ENCODE measurements at regions not wholly inside any gene's neighbourhood (a gene's known extent, or its start where the extent isn't known, plus 50 kb on each side); places are given as distances from the start of the nearest gene placed in this dataset.
A peak's percentile ranks its signal among the peaks of the same experiment; 100 is the strongest.
"Not testable (repeated sequence)": the region's sequence is repeated elsewhere in the genome, so short reads cannot be mapped to it uniquely, and the experiment has no call there.

GRCh38 chr21:9647409-9647808, 874.0 kb upstream of the TPTE start:
- not testable (repeated sequence) for H4K20me1 ChIP-seq (ENCODE audit: insufficient read depth, low read depth, low read length); H3K9ac ChIP-seq (ENCODE audit: low read length); H3K9me2 ChIP-seq (replicated peaks; ENCODE audit: insufficient read depth, low read length); H3K36me3 ChIP-seq (ENCODE audit: insufficient read depth, low read length); H2AFZ ChIP-seq (ENCODE audit: low read length); H3K4me3 ChIP-seq (ENCODE audit: low read length); H3K27ac ChIP-seq (ENCODE audit: low read length); H3K4me1 ChIP-seq (ENCODE audit: low read length); H3K4me2 ChIP-seq (ENCODE audit: low read depth, low read length, poor library complexity, severe bottlenecking); DNase-seq; H3K27me3 ChIP-seq (ENCODE audit: low read length); H3K79me2 ChIP-seq (ENCODE audit: low read length)
- peaks cover 26% of the 10 kb centered on the region for H3K9me3 ChIP-seq (ENCODE audit: low read length)

GRCh38 chr21:9648331-9648730, 873.1 kb upstream of the TPTE start:
- H3K9me3 ChIP-seq (ENCODE audit: low read length): peaks cover 31% of the 10 kb centered on the region
- not testable (repeated sequence) for H3K4me1 ChIP-seq (ENCODE audit: low read length); H4K20me1 ChIP-seq (ENCODE audit: insufficient read depth, low read depth, low read length); DNase-seq; H3K9ac ChIP-seq (ENCODE audit: low read length); H2AFZ ChIP-seq (ENCODE audit: low read length); H3K4me3 ChIP-seq (ENCODE audit: low read length); H3K4me2 ChIP-seq (ENCODE audit: low read depth, low read length, poor library complexity, severe bottlenecking); H3K79me2 ChIP-seq (ENCODE audit: low read length); H3K36me3 ChIP-seq (ENCODE audit: insufficient read depth, low read length); H3K27ac ChIP-seq (ENCODE audit: low read length); H3K9me2 ChIP-seq (replicated peaks; ENCODE audit: insufficient read depth, low read length); H3K27me3 ChIP-seq (ENCODE audit: low read length)

GRCh38 chr21:9648947-9649720, 872.2 kb upstream of the TPTE start:
- H3K9me2 ChIP-seq (replicated peaks; ENCODE audit: insufficient read depth, low read length): not testable (repeated sequence)

GRCh38 chr21:9652819-9653218, 868.6 kb upstream of the TPTE start:
- DNase-seq: peak; percentile 20
- not testable (repeated sequence) for H3K4me2 ChIP-seq (ENCODE audit: low read depth, low read length, poor library complexity, severe bottlenecking); H3K4me3 ChIP-seq (ENCODE audit: low read length); H3K4me1 ChIP-seq (ENCODE audit: low read length); H3K27me3 ChIP-seq (ENCODE audit: low read length); H3K9me2 ChIP-seq (replicated peaks; ENCODE audit: insufficient read depth, low read length); H4K20me1 ChIP-seq (ENCODE audit: insufficient read depth, low read depth, low read length); H3K79me2 ChIP-seq (ENCODE audit: low read length); H3K27ac ChIP-seq (ENCODE audit: low read length); H3K36me3 ChIP-seq (ENCODE audit: insufficient read depth, low read length); H2AFZ ChIP-seq (ENCODE audit: low read length); H3K9ac ChIP-seq (ENCODE audit: low read length)
- H3K9me3 ChIP-seq (ENCODE audit: low read length): peaks cover 50% of the 10 kb centered on the region

More at GRCh38 chr21:9648947-9649720, 872.2 kb upstream of the TPTE start:
- peaks cover 39% of the 10 kb centered on the region for H3K9me3 ChIP-seq (ENCODE audit: low read length)
- not testable (repeated sequence) for H3K4me1 ChIP-seq (ENCODE audit: low read length); DNase-seq; H3K27ac ChIP-seq (ENCODE audit: low read length); H3K9ac ChIP-seq (ENCODE audit: low read length); H4K20me1 ChIP-seq (ENCODE audit: insufficient read depth, low read depth, low read length); H3K4me3 ChIP-seq (ENCODE audit: low read length); H3K79me2 ChIP-seq (ENCODE audit: low read length); H3K36me3 ChIP-seq (ENCODE audit: insufficient read depth, low read length); H2AFZ ChIP-seq (ENCODE audit: low read length); H3K27me3 ChIP-seq (ENCODE audit: low read length); H3K4me2 ChIP-seq (ENCODE audit: low read depth, low read length, poor library complexity, severe bottlenecking)

- DNase-seq: peak; percentile 29
- H3K79me2 ChIP-seq (ENCODE audit: low read length); H3K4me3 ChIP-seq (ENCODE audit: low read length); H2AFZ ChIP-seq (ENCODE audit: low read length); H3K36me3 ChIP-seq (ENCODE audit: insufficient read depth, low read length); H3K27ac ChIP-seq (ENCODE audit: low read length); H3K9me2 ChIP-seq (replicated peaks; ENCODE audit: insufficient read depth, low read length); H3K4me1 ChIP-seq (ENCODE audit: low read length); H3K4me2 ChIP-seq (ENCODE audit: low read depth, low read length, poor library complexity, severe bottlenecking); H3K27me3 ChIP-seq (ENCODE audit: low read length); H4K20me1 ChIP-seq (ENCODE audit: insufficient read depth, low read depth, low read length); H3K9ac ChIP-seq (ENCODE audit: low read length): not testable (repeated sequence)
- peaks cover 38% of the 10 kb centered on the region for H3K9me3 ChIP-seq (ENCODE audit: low read length)
Measured at GRCh38 chr21:9655221-9655620, 866.2 kb upstream of the TPTE start.

GRCh38 chr21:9656455-9656854, 864.9 kb upstream of the TPTE start:
- H3K9me3 ChIP-seq (ENCODE audit: low read length): peaks cover 35% of the 10 kb centered on the region
- H3K27me3 ChIP-seq (ENCODE audit: low read length); H3K4me1 ChIP-seq (ENCODE audit: low read length): not testable (repeated sequence)

GRCh38 chr21:9657779-9658178, 863.6 kb upstream of the TPTE start:
- not testable (repeated sequence) for H3K9me2 ChIP-seq (replicated peaks; ENCODE audit: insufficient read depth, low read length); H3K27me3 ChIP-seq (ENCODE audit: low read length); H3K4me2 ChIP-seq (ENCODE audit: low read depth, low read length, poor library complexity, severe bottlenecking); H3K36me3 ChIP-seq (ENCODE audit: insufficient read depth, low read length); H3K27ac ChIP-seq (ENCODE audit: low read length); H3K9ac ChIP-seq (ENCODE audit: low read length); H3K79me2 ChIP-seq (ENCODE audit: low read length); H3K4me1 ChIP-seq (ENCODE audit: low read length); H2AFZ ChIP-seq (ENCODE audit: low read length); H3K4me3 ChIP-seq (ENCODE audit: low read length); H4K20me1 ChIP-seq (ENCODE audit: insufficient read depth, low read depth, low read length)
- peaks cover 33% of the 10 kb centered on the region for H3K9me3 ChIP-seq (ENCODE audit: low read length)
- peak; percentile 33 for DNase-seq

More at GRCh38 chr21:9656455-9656854, 864.9 kb upstream of the TPTE start:
- H3K4me3 ChIP-seq (ENCODE audit: low read length); H2AFZ ChIP-seq (ENCODE audit: low read length); H3K79me2 ChIP-seq (ENCODE audit: low read length); H3K27ac ChIP-seq (ENCODE audit: low read length); H3K4me2 ChIP-seq (ENCODE audit: low read depth, low read length, poor library complexity, severe bottlenecking); H3K9me2 ChIP-seq (replicated peaks; ENCODE audit: insufficient read depth, low read length); H3K9ac ChIP-seq (ENCODE audit: low read length); H4K20me1 ChIP-seq (ENCODE audit: insufficient read depth, low read depth, low read length); H3K36me3 ChIP-seq (ENCODE audit: insufficient read depth, low read length): not testable (repeated sequence)
- peak; percentile 29 for DNase-seq

GRCh38 chr21:9659877-9660276, 861.5 kb upstream of the TPTE start:
- H3K9me3 ChIP-seq (ENCODE audit: low read length): peaks cover 20% of the 10 kb centered on the region
- H3K4me3 ChIP-seq (ENCODE audit: low read length); H3K9me2 ChIP-seq (replicated peaks; ENCODE audit: insufficient read depth, low read length); H3K4me1 ChIP-seq (ENCODE audit: low read length); H3K79me2 ChIP-seq (ENCODE audit: low read length); H3K27me3 ChIP-seq (ENCODE audit: low read length); DNase-seq; H2AFZ ChIP-seq (ENCODE audit: low read length); H3K36me3 ChIP-seq (ENCODE audit: insufficient read depth, low read length); H3K4me2 ChIP-seq (ENCODE audit: low read depth, low read length, poor library complexity, severe bottlenecking); H3K27ac ChIP-seq (ENCODE audit: low read length); H3K9ac ChIP-seq (ENCODE audit: low read length); H4K20me1 ChIP-seq (ENCODE audit: insufficient read depth, low read depth, low read length): not testable (repeated sequence)
